H1 (cell line): ENCODE measurements at regions not wholly inside any gene's neighbourhood (a gene's known extent, or its start where the extent isn't known, plus 50 kb on each side); places are given as distances from the start of the nearest gene placed in this dataset.

Experiments used
- CTCF ChIA-PET: fragments of 300-600 bp; sonication (Branson Sonifier 250); formaldehyde crosslinking; loops from one replicate; lab custom pipeline; 2021; ENCODE audit not compliant: partially characterized antibody; lab: Charles Lee
- POLR2A ChIA-PET: fragments of 300-600 bp; sonication (Branson Sonifier 250); formaldehyde crosslinking; loops from one replicate; lab custom pipeline; 2021; ENCODE audit warnings: inconsistent platforms; ENCODE audit not compliant: partially characterized antibody; lab: Charles Lee
- DNase-seq, 2 experiments: peaks; one replicate each; pipeline versions ENCODE4 v3.0.0 to v3.0.0-alpha.2; 2010 to 2022; ENCODE audit warnings: low spot score in 2 of 2, low read depth in 1 of 2, mixed read lengths in 1 of 2
- FAIRE-seq: peaks from 2 replicates; lab custom pipeline; 2011; peaks lifted over from hg19 to GRCh38; lab: Jason Lieb, UNC
- H2AFZ ChIP-seq: 2 replicates; pipeline ENCODE4 v1.8.1; 2012; ENCODE audit warnings: low read length, inconsistent platforms
- H2AK5ac ChIP-seq: 2 replicates; pipeline ENCODE4 v1.6.1; 2013; ENCODE audit warnings: low read depth, low read length
- H2BK120ac ChIP-seq: replicated peaks from 2 replicates; pipeline ENCODE3; 2013; ENCODE audit warnings: low read depth, low read length, inconsistent platforms
- H2BK12ac ChIP-seq: 2 replicates; pipeline ENCODE4 v1.6.1; 2013; ENCODE audit warnings: low read depth, low read length
- H2BK15ac ChIP-seq: 2 replicates; pipeline ENCODE4 v1.6.1; 2013; ENCODE audit warnings: low read length
- H2BK20ac ChIP-seq: 2 replicates; pipeline ENCODE4 v1.6.1; 2013; ENCODE audit warnings: low read length
- H2BK5ac ChIP-seq: 2 replicates; pipeline ENCODE4 v1.6.1; 2013; ENCODE audit warnings: low read depth, low read length
- H3K14ac ChIP-seq: 2 replicates; pipeline ENCODE4 v1.6.1; 2013; ENCODE audit warnings: inconsistent platforms; ENCODE audit not compliant: insufficient read length
- H3K18ac ChIP-seq: 2 replicates; pipeline ENCODE4 v1.6.1; 2013; ENCODE audit warnings: low read length; ENCODE audit errors: extremely low read depth
- H3K23ac ChIP-seq: 2 replicates; pipeline ENCODE4 v1.6.1; 2013; ENCODE audit warnings: inconsistent platforms; ENCODE audit not compliant: insufficient read length
- H3K23me2 ChIP-seq: 2 replicates; pipeline ENCODE4 v1.6.1; 2013; ENCODE audit warnings: low read depth, low read length
- H3K27ac ChIP-seq: 2 replicates; pipeline ENCODE4 v1.6.1; 2011; ENCODE audit warnings: low read depth, low read length, inconsistent platforms
- H3K27me3 ChIP-seq, 4 experiments: replicated peaks in 1 of 4; 1 replicate in 1 of 4; 2 replicates in 3 of 4; pipeline versions ENCODE4 v1.6.1 to v1.8.1; 2011 to 2013; ENCODE audit warnings: low read length in 3 of 4, mild to moderate bottlenecking in 3 of 4, inconsistent platforms in 2 of 4, mixed read lengths in 2 of 4, moderate library complexity in 1 of 4; ENCODE audit not compliant: control insufficient read depth in 3 of 4, insufficient read depth in 3 of 4; ENCODE audit errors: extremely low read depth in 1 of 4
- H3K36me3 ChIP-seq, 4 experiments: 2 replicates each; pipeline versions ENCODE4 v1.6.1 to v1.8.1; 2011 to 2013; ENCODE audit warnings: mild to moderate bottlenecking in 4 of 4, low read length in 3 of 4, moderate library complexity in 2 of 4, control low read depth in 1 of 4, inconsistent platforms in 1 of 4; ENCODE audit not compliant: insufficient read depth in 4 of 4, control insufficient read depth in 2 of 4
- H3K4ac ChIP-seq: replicated peaks from 2 replicates; pipeline ENCODE3; 2013; ENCODE audit warnings: low read length, low read depth, mixed read lengths, inconsistent platforms; ENCODE audit not compliant: insufficient read length
- H3K4me1 ChIP-seq, 4 experiments: replicated peaks in 1 of 4; 1 replicate in 1 of 4; 2 replicates in 3 of 4; pipeline versions ENCODE4 v1.6.1 to v1.8.1; 2011 to 2013; ENCODE audit warnings: low read length in 3 of 4, inconsistent platforms in 2 of 4, mixed read lengths in 1 of 4; ENCODE audit not compliant: insufficient read depth in 4 of 4, control insufficient read depth in 3 of 4
- H3K4me2 ChIP-seq, 2 experiments: 2 replicates each; pipeline versions ENCODE4 v1.6.1 to v1.8.1; 2011 to 2013; ENCODE audit warnings: low read depth in 2 of 2, low read length in 2 of 2, control low read depth in 1 of 2, inconsistent platforms in 1 of 2, mild to moderate bottlenecking in 1 of 2; ENCODE audit not compliant: insufficient read depth in 1 of 2
- H3K4me3 ChIP-seq, 4 experiments: fragments of 200-600, 300-600 bp in 1 of 4; sonication (generic), shearing (Covaris generic), sonication (Bioruptor Twin) in 1 of 4; 2 replicates each; pipeline versions ENCODE4 v1.5.1 to v1.8.1; 2011 to 2016; ENCODE audit warnings: low read length in 4 of 4, low read depth in 3 of 4, control low read depth in 2 of 4, inconsistent platforms in 2 of 4, mild to moderate bottlenecking in 2 of 4, mixed read lengths in 1 of 4, moderate library complexity in 1 of 4; ENCODE audit not compliant: insufficient read depth in 2 of 4; ENCODE audit errors: extremely low read depth in 1 of 4
- H3K56ac ChIP-seq: replicated peaks from 2 replicates; pipeline ENCODE3; 2013; ENCODE audit warnings: low read depth, mild to moderate bottlenecking, mixed read lengths, low read length, inconsistent platforms; ENCODE audit not compliant: insufficient read length
- H3K79me1 ChIP-seq: 2 replicates; pipeline ENCODE4 v1.6.1; 2013; ENCODE audit warnings: low read depth, low read length, control low read depth
- H3K79me2 ChIP-seq, 2 experiments: 2 replicates each; pipeline versions ENCODE4 v1.6.1 to v1.8.1; 2012 to 2013; ENCODE audit warnings: low read length in 2 of 2, mild to moderate bottlenecking in 2 of 2, inconsistent platforms in 1 of 2; ENCODE audit not compliant: insufficient read depth in 2 of 2, control insufficient read depth in 1 of 2
- H3K9ac ChIP-seq, 4 experiments: replicated peaks in 1 of 4; 1 replicate in 1 of 4; 2 replicates in 3 of 4; pipeline versions ENCODE4 v1.6.1 to v1.8.1; 2011 to 2013; ENCODE audit warnings: low read depth in 3 of 4, low read length in 3 of 4, control low read depth in 2 of 4, mild to moderate bottlenecking in 2 of 4, moderate library complexity in 2 of 4, inconsistent platforms in 1 of 4; ENCODE audit errors: extremely low read depth in 1 of 4
- H3K9me3 ChIP-seq, 2 experiments: 2 replicates each; pipeline versions ENCODE4 v1.6.1 to v1.8.1; 2012 to 2013; ENCODE audit warnings: mild to moderate bottlenecking in 2 of 2, moderate library complexity in 2 of 2, control low read depth in 1 of 2, inconsistent platforms in 1 of 2, low read depth in 1 of 2, low read length in 1 of 2, mixed read lengths in 1 of 2; ENCODE audit not compliant: insufficient read depth in 2 of 2
- H4K20me1 ChIP-seq, 2 experiments: replicated peaks in 1 of 2; 2 replicates each; pipeline versions ENCODE3 to v1.8.1; 2011 to 2013; ENCODE audit warnings: inconsistent platforms in 2 of 2, low read length in 2 of 2, mild to moderate bottlenecking in 1 of 2; ENCODE audit not compliant: insufficient read depth in 2 of 2, control insufficient read depth in 1 of 2
- H4K5ac ChIP-seq: 2 replicates; pipeline ENCODE4 v1.6.1; 2013; ENCODE audit warnings: low read length, low read depth, mixed read lengths, inconsistent platforms; ENCODE audit not compliant: insufficient read length
- H4K8ac ChIP-seq: 2 replicates; pipeline ENCODE4 v1.8.0; 2013; ENCODE audit warnings: mild to moderate bottlenecking, moderate library complexity, low read length, inconsistent platforms; ENCODE audit not compliant: insufficient read depth; ENCODE audit errors: extremely low read depth
- H4K91ac ChIP-seq: replicated peaks from 2 replicates; pipeline ENCODE3; 2013; ENCODE audit warnings: low read length, mixed read lengths, inconsistent platforms; ENCODE audit not compliant: insufficient read length
- CBX8 ChIP-seq: fragments of 300-800, 300-1000 bp; sonication (generic); IDR thresholded peaks from 2 replicates; pipeline ENCODE4 v1.7.1; 2016; ENCODE audit warnings: low read depth, low read length, borderline replicate concordance
- CTBP2 ChIP-seq: IDR thresholded peaks from 2 replicates; pipeline ENCODE4 v1.7.0; 2011; ENCODE audit warnings: borderline replicate concordance, mild to moderate bottlenecking, moderate library complexity, mixed read lengths, low read length; ENCODE audit not compliant: insufficient read depth, insufficient read length
- GABPA ChIP-seq: IDR thresholded peaks from 2 replicates; pipeline ENCODE4 v1.6.1; 2011; ENCODE audit warnings: mild to moderate bottlenecking, low read length, moderate library complexity, borderline replicate concordance; ENCODE audit not compliant: insufficient read depth
- KDM1A ChIP-seq: fragments of 200-600, 300-600 bp; sonication (generic); IDR thresholded peaks from 2 replicates; pipeline ENCODE4 v1.7.1; 2016; ENCODE audit warnings: mild to moderate bottlenecking, low read length, borderline replicate concordance
- RFX5 ChIP-seq: IDR thresholded peaks from 2 replicates; pipeline ENCODE4 v1.6.1; 2011; ENCODE audit warnings: low read depth, low read length, improper control_type of control experiment, borderline replicate concordance
- TCF12 ChIP-seq: IDR thresholded peaks from 2 replicates; pipeline ENCODE4 v1.6.1; 2011; ENCODE audit warnings: low read depth, mild to moderate bottlenecking, low read length
- WGBS, 2 experiments: shearing (Covaris generic) in 1 of 2; methylation state at CpG; one replicate each; pipeline versions ENCODE4 v1.1.6 to v1.1.7; 2013 to 2015; ENCODE audit warnings: low lambda C conversion rate in 2 of 2, mixed read lengths in 2 of 2, inconsistent platforms in 1 of 2, low coverage in 1 of 2, missing lambda C conversion rate in 1 of 2; ENCODE audit not compliant: insufficient replicate concordance in 2 of 2, insufficient coverage in 1 of 2, insufficient read length in 1 of 2; ENCODE audit errors: extremely low coverage in 1 of 2, missing lambda C conversion rate in 1 of 2; 5-methylcytosine and 5-hydroxymethylcytosine counted together
- TF ChIP-seq, protein P1 (sequence below), 3 experiments: IDR thresholded peaks; 1 replicate in 2 of 3; 2 replicates in 1 of 3; pipeline versions ENCODE4 v1.5.1 to v1.6.1; 2011; ENCODE audit warnings: low read length in 3 of 3, mild to moderate bottlenecking in 3 of 3, inconsistent platforms in 2 of 3, low read depth in 1 of 3, moderate library complexity in 1 of 3; ENCODE audit not compliant: insufficient read depth in 1 of 3; ENCODE audit errors: control extremely low read depth in 1 of 3

DNA sequence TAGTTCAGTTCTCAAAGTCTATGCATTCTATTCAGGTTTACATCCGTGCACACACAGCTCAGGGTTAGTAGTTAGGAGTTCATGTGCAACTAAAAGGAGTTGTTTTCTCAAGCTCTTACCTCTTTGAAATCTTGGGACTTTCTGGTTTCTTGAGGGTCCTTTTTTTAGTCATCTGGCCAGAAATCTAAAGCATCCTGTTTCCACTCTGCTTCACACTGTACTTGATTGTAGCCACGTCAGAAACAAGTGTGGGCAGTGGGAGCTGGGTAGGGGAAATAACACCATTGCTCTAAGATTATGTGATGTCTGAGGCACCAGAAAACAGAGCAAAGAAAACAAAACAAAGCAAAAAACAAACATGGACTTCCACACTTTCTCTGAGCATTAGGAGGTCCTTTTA is 58.3 kb downstream of the HDGFL1 start:
- ChIA-PET POLR2A (no interaction called here), CTCF (no interaction called here)
- no peak overlapping the region for H2AFZ ChIP-seq
- no peak overlapping the region for H4K8ac ChIP-seq
- no peaks in the 10 kb centered on the region for H3K27me3 ChIP-seq
- H3K79me1 ChIP-seq = no peaks in the 10 kb centered on the region
- H3K36me3 ChIP-seq = no peaks in the 10 kb centered on the region
- no peak overlapping the region for H4K5ac ChIP-seq
- no peak overlapping the region for H3K9ac ChIP-seq
- H3K4ac ChIP-seq = no peak overlapping the region
- H3K23ac ChIP-seq = no peak overlapping the region
- no peak overlapping the region for H3K14ac ChIP-seq
- H3K4me3 ChIP-seq = no peak overlapping the region
- peaks cover 0 to 14% (median 2%) of the 10 kb centered on the region in 4 experiments; a peak in 3 of 7 replicates for H3K4me1 ChIP-seq
- H3K4me2 ChIP-seq = no peak overlapping the region
- H3K56ac ChIP-seq = no peak overlapping the region
- DNase-seq (no peak), FAIRE-seq (no peak)
- no peaks in the 10 kb centered on the region for H3K9me3 ChIP-seq
- no peak overlapping the region for H3K18ac ChIP-seq
- TF ChIP-seq TCF12 = no peak
- no peak for TF ChIP-seq CBX8
- TF ChIP-seq KDM1A = no peak
- no peak for TF ChIP-seq CTBP2
- TF ChIP-seq, protein P1, sequence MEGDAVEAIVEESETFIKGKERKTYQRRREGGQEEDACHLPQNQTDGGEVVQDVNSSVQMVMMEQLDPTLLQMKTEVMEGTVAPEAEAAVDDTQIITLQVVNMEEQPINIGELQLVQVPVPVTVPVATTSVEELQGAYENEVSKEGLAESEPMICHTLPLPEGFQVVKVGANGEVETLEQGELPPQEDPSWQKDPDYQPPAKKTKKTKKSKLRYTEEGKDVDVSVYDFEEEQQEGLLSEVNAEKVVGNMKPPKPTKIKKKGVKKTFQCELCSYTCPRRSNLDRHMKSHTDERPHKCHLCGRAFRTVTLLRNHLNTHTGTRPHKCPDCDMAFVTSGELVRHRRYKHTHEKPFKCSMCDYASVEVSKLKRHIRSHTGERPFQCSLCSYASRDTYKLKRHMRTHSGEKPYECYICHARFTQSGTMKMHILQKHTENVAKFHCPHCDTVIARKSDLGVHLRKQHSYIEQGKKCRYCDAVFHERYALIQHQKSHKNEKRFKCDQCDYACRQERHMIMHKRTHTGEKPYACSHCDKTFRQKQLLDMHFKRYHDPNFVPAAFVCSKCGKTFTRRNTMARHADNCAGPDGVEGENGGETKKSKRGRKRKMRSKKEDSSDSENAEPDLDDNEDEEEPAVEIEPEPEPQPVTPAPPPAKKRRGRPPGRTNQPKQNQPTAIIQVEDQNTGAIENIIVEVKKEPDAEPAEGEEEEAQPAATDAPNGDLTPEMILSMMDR (IDR thresholded peaks at IDR 0.05; ENCODE audit: control extremely low read depth in 1 of 3, insufficient read depth in 1 of 3, low read depth in 1 of 3, low read length in 3 of 3) = no peak
- no peak for TF ChIP-seq GABPA
- no peak for TF ChIP-seq RFX5
- WGBS, 2 experiments = 85% methylated on average over 2 of the region's 2 CpGs; no CpG with 5 or more reads in 1 of the 2 experiments
- no peaks in the 10 kb centered on the region for H3K79me2 ChIP-seq
- H2AK5ac ChIP-seq = no peak overlapping the region
- H3K23me2 ChIP-seq = no peaks in the 10 kb centered on the region
- no peak overlapping the region for H4K91ac ChIP-seq
- H2BK5ac ChIP-seq = no peak overlapping the region
- H2BK20ac ChIP-seq = no peak overlapping the region
- H2BK12ac ChIP-seq = no peak overlapping the region
- no peak overlapping the region for H3K27ac ChIP-seq
- no peak overlapping the region for H2BK15ac ChIP-seq
- no peak overlapping the region for H2BK120ac ChIP-seq
- no peaks in the 10 kb centered on the region for H4K20me1 ChIP-seq
